ENCODE measurements at regions not wholly inside any gene's neighbourhood (a gene's known extent, or its start where the extent isn't known, plus 50 kb on each side); places are given as distances from the start of the nearest gene placed in this dataset.

DNA sequence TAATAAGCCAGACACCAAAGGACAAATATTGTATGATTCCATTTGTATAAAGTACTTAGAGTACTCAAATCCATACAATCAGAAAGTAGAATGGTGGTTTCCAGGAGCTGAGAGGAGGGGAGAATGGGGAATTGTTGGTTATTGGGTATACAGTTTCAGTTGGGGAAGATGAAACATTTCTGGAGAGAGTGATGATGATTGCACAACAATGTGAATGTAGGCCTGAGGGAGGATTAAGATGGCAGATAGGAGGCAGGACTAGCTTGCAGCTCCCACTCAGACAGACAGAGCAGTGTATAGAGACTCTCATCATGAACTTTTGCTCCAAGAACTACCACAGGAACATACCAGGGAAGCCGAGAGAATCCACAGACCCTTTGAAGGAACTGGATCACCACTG is 75.7 kb upstream of the PAK3 start:
- Histone ChIP-seq H3K4me1 (ENCODE audit: low read depth) (no peaks in the 10 kb centered on the region), H3K36me3 (no peaks in the 10 kb centered on the region), H3K4me3 (no peak overlapping the region), H3K27me3 (no peaks in the 10 kb centered on the region), H3K27ac (no peak overlapping the region), H3K9me3 (ENCODE audit: low read depth) (no peaks in the 10 kb centered on the region)
- no peak for DNase-seq (ENCODE audit: low read depth in 1 of 2, low spot score in 1 of 2)
- TF ChIP-seq, protein P1, sequence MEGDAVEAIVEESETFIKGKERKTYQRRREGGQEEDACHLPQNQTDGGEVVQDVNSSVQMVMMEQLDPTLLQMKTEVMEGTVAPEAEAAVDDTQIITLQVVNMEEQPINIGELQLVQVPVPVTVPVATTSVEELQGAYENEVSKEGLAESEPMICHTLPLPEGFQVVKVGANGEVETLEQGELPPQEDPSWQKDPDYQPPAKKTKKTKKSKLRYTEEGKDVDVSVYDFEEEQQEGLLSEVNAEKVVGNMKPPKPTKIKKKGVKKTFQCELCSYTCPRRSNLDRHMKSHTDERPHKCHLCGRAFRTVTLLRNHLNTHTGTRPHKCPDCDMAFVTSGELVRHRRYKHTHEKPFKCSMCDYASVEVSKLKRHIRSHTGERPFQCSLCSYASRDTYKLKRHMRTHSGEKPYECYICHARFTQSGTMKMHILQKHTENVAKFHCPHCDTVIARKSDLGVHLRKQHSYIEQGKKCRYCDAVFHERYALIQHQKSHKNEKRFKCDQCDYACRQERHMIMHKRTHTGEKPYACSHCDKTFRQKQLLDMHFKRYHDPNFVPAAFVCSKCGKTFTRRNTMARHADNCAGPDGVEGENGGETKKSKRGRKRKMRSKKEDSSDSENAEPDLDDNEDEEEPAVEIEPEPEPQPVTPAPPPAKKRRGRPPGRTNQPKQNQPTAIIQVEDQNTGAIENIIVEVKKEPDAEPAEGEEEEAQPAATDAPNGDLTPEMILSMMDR (IDR thresholded peaks at IDR 0.05; ENCODE audit: low read depth, low read length) = no peak

DNA sequence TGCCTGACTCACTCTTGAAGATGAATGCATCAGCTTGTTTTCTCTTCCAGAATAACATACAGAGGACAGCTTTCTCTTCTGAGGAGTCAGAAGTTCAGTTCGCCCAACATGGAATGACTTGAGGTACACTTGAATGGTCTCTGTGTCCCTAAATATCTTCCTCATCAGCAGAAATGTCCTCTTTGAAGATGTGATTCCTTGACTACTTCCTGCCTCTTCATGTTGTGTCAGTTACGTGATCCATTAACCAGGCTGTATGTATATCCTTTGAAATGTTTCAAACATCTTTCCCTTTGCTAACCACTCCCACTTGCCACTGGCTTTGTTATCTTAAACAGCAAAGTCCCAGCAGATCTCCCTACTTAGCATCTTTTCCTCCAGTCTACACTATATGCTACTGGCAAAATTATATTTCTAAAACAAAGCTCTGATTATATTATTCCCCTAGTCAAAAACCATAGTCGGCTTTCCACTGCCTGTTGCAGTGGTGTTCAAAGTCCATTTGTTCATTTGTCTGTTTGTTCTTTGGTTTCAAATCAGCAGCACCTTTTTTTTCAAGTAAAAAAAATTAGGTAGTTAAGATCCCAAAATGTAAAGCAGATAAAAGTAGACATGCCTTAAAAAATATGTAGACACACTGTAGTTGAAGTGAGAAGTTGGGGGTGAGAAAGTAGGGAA is 82.1 kb upstream of the PAK3 start:
- H3K9me3 ChIP-seq (ENCODE audit: low read depth) = no peaks in the 10 kb centered on the region
- H3K36me3 ChIP-seq = no peaks in the 10 kb centered on the region
- TF ChIP-seq, protein P1 (IDR thresholded peaks at IDR 0.05; ENCODE audit: low read depth, low read length) = no peak
- H3K27ac ChIP-seq = no peak overlapping the region
- H3K4me1 ChIP-seq (ENCODE audit: low read depth) = no peaks in the 10 kb centered on the region
- no peak for DNase-seq (ENCODE audit: low read depth in 1 of 2, low spot score in 1 of 2)
- no peak overlapping the region for H3K4me3 ChIP-seq
- no peaks in the 10 kb centered on the region for H3K27me3 ChIP-seq

DNA sequence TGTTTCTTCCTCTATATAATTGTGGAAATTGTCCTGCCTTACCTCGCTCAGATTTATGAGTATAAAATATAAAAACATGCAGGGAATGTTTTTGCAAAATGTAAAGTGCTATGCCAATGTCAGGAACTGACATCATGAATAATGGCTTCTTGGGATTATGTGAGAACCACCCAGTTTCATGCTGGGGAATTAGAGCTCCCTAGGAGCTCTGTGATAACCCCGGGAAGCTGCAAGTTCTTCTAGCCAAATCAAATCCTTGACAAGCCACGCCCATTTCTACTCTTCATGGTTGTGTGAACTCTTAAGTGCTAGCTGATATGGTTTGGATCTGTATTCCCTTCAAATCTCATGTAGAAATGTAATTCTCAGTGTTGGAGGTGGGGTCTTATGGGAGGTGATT is 85.9 kb upstream of the PAK3 start:
- Histone ChIP-seq H3K27ac (no peak overlapping the region), H3K4me3 (no peak overlapping the region), H3K9me3 (ENCODE audit: low read depth) (no peaks in the 10 kb centered on the region), H3K36me3 (no peaks in the 10 kb centered on the region), H3K27me3 (no peaks in the 10 kb centered on the region), H3K4me1 (ENCODE audit: low read depth) (no peaks in the 10 kb centered on the region)
- DNase-seq (ENCODE audit: low read depth in 1 of 2, low spot score in 1 of 2) = no peak
- TF ChIP-seq, protein P1 (IDR thresholded peaks at IDR 0.05; ENCODE audit: low read depth, low read length) = no peak

DNA sequence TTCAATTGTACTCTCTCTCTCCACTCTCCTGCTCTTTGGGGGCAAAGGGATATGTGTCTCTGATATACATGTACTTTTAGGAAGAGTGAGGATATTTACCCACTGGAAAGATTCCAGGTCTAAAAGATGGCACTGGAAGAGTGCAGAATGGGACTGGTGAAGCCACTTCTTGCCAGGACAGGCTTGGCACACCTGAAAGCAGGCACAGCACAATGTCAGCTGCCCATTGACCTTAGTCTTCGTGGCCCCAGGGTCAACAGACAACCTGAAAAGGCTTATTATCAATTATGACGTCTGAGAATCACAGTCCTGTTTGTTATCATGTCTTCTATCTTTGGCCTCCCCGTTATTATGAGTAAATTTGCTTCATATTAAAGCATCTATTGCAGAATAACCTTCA is 86.7 kb upstream of the PAK3 start:
- H3K9me3 ChIP-seq (ENCODE audit: low read depth) = no peaks in the 10 kb centered on the region
- no peak overlapping the region for H3K4me3 ChIP-seq
- TF ChIP-seq, protein P1 (IDR thresholded peaks at IDR 0.05; ENCODE audit: low read depth, low read length) = no peak
- H3K27me3 ChIP-seq = no peaks in the 10 kb centered on the region
- H3K27ac ChIP-seq = no peak overlapping the region
- H3K36me3 ChIP-seq = no peaks in the 10 kb centered on the region
- no peak for DNase-seq (ENCODE audit: low read depth in 1 of 2, low spot score in 1 of 2)
- no peaks in the 10 kb centered on the region for H3K4me1 ChIP-seq (ENCODE audit: low read depth)

DNA sequence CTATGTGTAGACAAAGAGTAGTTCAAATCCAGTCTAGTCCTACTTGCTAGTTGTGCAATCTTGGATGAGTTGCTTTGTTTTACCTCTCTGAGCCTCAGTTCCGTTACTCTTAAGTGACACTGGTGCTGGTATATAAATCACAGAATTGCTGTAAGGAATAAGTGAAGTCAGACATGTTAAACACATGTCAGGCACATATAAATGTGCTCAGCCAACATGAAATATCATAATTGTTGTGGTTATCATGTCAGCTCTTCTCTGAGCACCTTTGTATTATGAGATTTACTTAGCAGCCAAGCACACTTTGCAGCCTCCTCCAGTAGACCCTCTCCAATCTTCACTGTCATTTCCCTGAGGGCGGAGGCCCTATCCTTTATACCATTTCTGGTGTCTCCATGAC is 87.9 kb upstream of the PAK3 start:
- H3K27ac ChIP-seq = no peak overlapping the region
- no peaks in the 10 kb centered on the region for H3K9me3 ChIP-seq (ENCODE audit: low read depth)
- no peaks in the 10 kb centered on the region for H3K36me3 ChIP-seq
- no peak overlapping the region for H3K4me3 ChIP-seq
- no peak for DNase-seq (ENCODE audit: low read depth in 1 of 2, low spot score in 1 of 2)
- TF ChIP-seq, protein P1 (IDR thresholded peaks at IDR 0.05; ENCODE audit: low read depth, low read length) = no peak
- H3K4me1 ChIP-seq (ENCODE audit: low read depth) = no peaks in the 10 kb centered on the region
- no peaks in the 10 kb centered on the region for H3K27me3 ChIP-seq

All from cardiac muscle cell (in vitro differentiated cells and primary cell).